ENCODE measurements at regions not wholly inside any gene's neighbourhood (a gene's known extent, or its start where the extent isn't known, plus 50 kb on each side); places are given as distances from the start of the nearest gene placed in this dataset.

DNA sequence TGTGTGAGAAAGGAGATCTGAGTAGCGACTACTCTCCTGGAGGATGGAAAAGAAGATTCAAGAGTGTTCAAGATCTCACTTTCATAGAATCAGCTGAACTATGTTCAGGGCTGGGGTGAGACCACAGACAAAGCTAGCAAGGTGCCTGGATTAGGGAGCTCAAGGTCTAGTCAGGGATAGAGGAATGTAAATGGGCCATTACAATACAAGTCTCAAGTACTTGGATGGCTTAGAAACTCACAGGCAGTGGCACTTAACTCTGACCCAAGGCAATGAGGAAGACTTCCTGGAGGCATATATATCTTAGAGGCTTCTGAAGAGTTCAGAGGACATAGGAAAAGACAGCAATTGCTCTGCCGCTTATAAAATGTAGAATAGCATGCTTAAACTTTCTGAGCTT lies 184.9 kb upstream of the CDH11 start:
- Mint-ChIP-seq H3K27ac (no peak overlapping the region), H3K9me3 (peaks cover 6 to 16% (median 11%) of the 10 kb centered on the region in 3 donors), H3K4me1 (no peaks in the 10 kb centered on the region), H3K27me3 (no peaks in the 10 kb centered on the region), H3K36me3 (no peaks in the 10 kb centered on the region), H3K4me3 (no peak overlapping the region)
- Histone ChIP-seq H3K4me1 (ENCODE audit: control insufficient read depth in 1 of 2, extremely low read depth in 1 of 2, insufficient read depth in 2 of 2, low read length in 2 of 2) (no peaks in the 10 kb centered on the region), H3K4me3 (ENCODE audit: control insufficient read depth in 1 of 2, extremely low read depth in 1 of 2, low read length in 1 of 2) (no peak overlapping the region), H3K36me3 (ENCODE audit: control insufficient read depth in 2 of 2, extremely low read depth in 1 of 2, insufficient read depth in 1 of 2, low read length in 1 of 2) (no peaks in the 10 kb centered on the region), H3K27ac (ENCODE audit: low read length) (no peak overlapping the region), H3K27me3 (replicated peaks in 1 of 2; ENCODE audit: control insufficient read depth in 2 of 2, extremely low read depth in 1 of 2, insufficient read depth in 2 of 2, low read length in 1 of 2) (no peaks in the 10 kb centered on the region), H3K9me3 (no peaks in the 10 kb centered on the region)
- ChIA-PET CTCF (no interaction called here), POLR2A (no interaction called here)
- no peak for DNase-seq
- ATAC-seq (replicated peaks in 1 of 4): no peak
- WGBS (ENCODE audit: insufficient coverage): 50% methylated on average over 1 of the region's 2 CpGs

GRCh38 chr16:65306300-65306699 lies 184.4 kb upstream of the CDH11 start:
- Mint-ChIP-seq H3K27me3 (no peaks in the 10 kb centered on the region), H3K4me3 (no peak overlapping the region), H3K36me3 (no peaks in the 10 kb centered on the region), H3K4me1 (no peaks in the 10 kb centered on the region), H3K27ac (no peak overlapping the region), H3K9me3 (peaks cover 6 to 16% (median 11%) of the 10 kb centered on the region in 3 donors)
- no peaks in the 10 kb centered on the region for H3K9me3 ChIP-seq
- ATAC-seq (replicated peaks in 1 of 4) (no peak), DNase-seq (no peak)
- no peak overlapping the region for H3K27ac ChIP-seq (ENCODE audit: low read length)
- ChIA-PET CTCF (no interaction called here), POLR2A (no interaction called here)
- no peaks in the 10 kb centered on the region for H3K4me1 ChIP-seq (ENCODE audit: control insufficient read depth in 1 of 2, extremely low read depth in 1 of 2, insufficient read depth in 2 of 2, low read length in 2 of 2)
- WGBS (ENCODE audit: insufficient coverage): 90% methylated on average over 1 of the region's 1 CpG
- no peak overlapping the region for H3K4me3 ChIP-seq (ENCODE audit: control insufficient read depth in 1 of 2, extremely low read depth in 1 of 2, low read length in 1 of 2)
- no peaks in the 10 kb centered on the region for H3K27me3 ChIP-seq (replicated peaks in 1 of 2; ENCODE audit: control insufficient read depth in 2 of 2, extremely low read depth in 1 of 2, insufficient read depth in 2 of 2, low read length in 1 of 2)
- no peaks in the 10 kb centered on the region for H3K36me3 ChIP-seq (ENCODE audit: control insufficient read depth in 2 of 2, extremely low read depth in 1 of 2, insufficient read depth in 1 of 2, low read length in 1 of 2)

DNA sequence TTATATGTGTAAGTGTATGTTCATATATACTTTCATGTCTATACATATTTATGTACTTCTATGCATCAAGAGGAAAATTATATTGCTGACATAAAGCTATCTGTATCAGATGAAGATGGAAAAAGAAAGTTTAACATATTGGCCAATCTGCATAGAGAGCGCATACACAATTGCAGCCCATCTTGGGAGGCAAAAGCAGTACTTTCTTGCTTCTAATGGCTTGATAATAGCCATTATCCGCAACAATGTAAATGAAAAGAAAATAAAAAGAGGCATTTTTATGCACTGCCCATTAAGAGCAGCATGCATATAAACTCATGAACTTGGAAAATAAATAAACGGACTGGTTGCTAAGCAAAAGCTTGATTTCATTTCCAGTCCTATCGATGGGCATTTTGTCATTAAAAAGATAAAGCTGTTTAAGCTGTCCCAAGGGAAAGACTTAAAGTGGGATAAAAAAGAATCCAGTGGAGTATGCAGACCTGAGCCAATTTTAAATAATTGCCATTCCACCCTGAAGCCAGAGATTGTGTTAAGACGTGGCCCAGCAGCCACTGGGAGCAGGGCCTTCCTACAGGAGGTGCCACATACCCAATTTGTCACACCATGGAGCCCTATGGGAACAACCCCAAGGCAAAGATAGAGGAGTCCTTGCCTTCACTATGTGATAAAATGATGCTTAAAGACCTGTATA lies 183.6 kb upstream of the CDH11 start:
- no peak overlapping the region for H3K4me3 ChIP-seq (ENCODE audit: control insufficient read depth in 1 of 2, extremely low read depth in 1 of 2, low read length in 1 of 2)
- H3K9me3 ChIP-seq: no peaks in the 10 kb centered on the region
- 95% methylated on average over 2 of the region's 5 CpGs for WGBS (ENCODE audit: insufficient coverage)
- Mint-ChIP-seq H3K36me3 (no peaks in the 10 kb centered on the region), H3K9me3 (peaks cover 6 to 16% (median 11%) of the 10 kb centered on the region in 3 donors), H3K4me1 (no peaks in the 10 kb centered on the region), H3K27ac (no peak overlapping the region), H3K4me3 (no peak overlapping the region), H3K27me3 (no peaks in the 10 kb centered on the region)
- no peaks in the 10 kb centered on the region for H3K4me1 ChIP-seq (ENCODE audit: control insufficient read depth in 1 of 2, extremely low read depth in 1 of 2, insufficient read depth in 2 of 2, low read length in 2 of 2)
- no peaks in the 10 kb centered on the region for H3K27me3 ChIP-seq (replicated peaks in 1 of 2; ENCODE audit: control insufficient read depth in 2 of 2, extremely low read depth in 1 of 2, insufficient read depth in 2 of 2, low read length in 1 of 2)
- ChIA-PET POLR2A (no interaction called here), CTCF (no interaction called here)
- DNase-seq (no peak), ATAC-seq (replicated peaks in 1 of 4) (no peak)
- no peaks in the 10 kb centered on the region for H3K36me3 ChIP-seq (ENCODE audit: control insufficient read depth in 2 of 2, extremely low read depth in 1 of 2, insufficient read depth in 1 of 2, low read length in 1 of 2)
- no peak overlapping the region for H3K27ac ChIP-seq (ENCODE audit: low read length)

GRCh38 chr16:65301029-65301428 lies 179.2 kb upstream of the CDH11 start:
- H3K4me1 Mint-ChIP-seq: no peaks in the 10 kb centered on the region
- no peaks in the 10 kb centered on the region for H3K4me1 ChIP-seq (ENCODE audit: control insufficient read depth in 1 of 2, extremely low read depth in 1 of 2, insufficient read depth in 2 of 2, low read length in 2 of 2)
- H3K4me3 Mint-ChIP-seq: no peak overlapping the region
- H3K9me3 ChIP-seq: no peaks in the 10 kb centered on the region
- ATAC-seq (replicated peaks in 1 of 4) (no peak), DNase-seq (no peak)
- H3K36me3 ChIP-seq (ENCODE audit: control insufficient read depth in 2 of 2, extremely low read depth in 1 of 2, insufficient read depth in 1 of 2, low read length in 1 of 2): no peaks in the 10 kb centered on the region
- H3K27ac ChIP-seq (ENCODE audit: low read length): no peak overlapping the region
- no CpG with 5 or more reads among the region's 1 CpG for WGBS (ENCODE audit: insufficient coverage)
- H3K9me3 Mint-ChIP-seq: peaks cover 6 to 11% (median 10%) of the 10 kb centered on the region in 3 donors
- H3K36me3 Mint-ChIP-seq: no peaks in the 10 kb centered on the region
- H3K27me3 ChIP-seq (replicated peaks in 1 of 2; ENCODE audit: control insufficient read depth in 2 of 2, extremely low read depth in 1 of 2, insufficient read depth in 2 of 2, low read length in 1 of 2): no peaks in the 10 kb centered on the region
- no peak overlapping the region for H3K27ac Mint-ChIP-seq
- ChIA-PET CTCF (no interaction called here), POLR2A (no interaction called here)
- H3K4me3 ChIP-seq (ENCODE audit: control insufficient read depth in 1 of 2, extremely low read depth in 1 of 2, low read length in 1 of 2): no peak overlapping the region
- H3K27me3 Mint-ChIP-seq: no peaks in the 10 kb centered on the region

DNA sequence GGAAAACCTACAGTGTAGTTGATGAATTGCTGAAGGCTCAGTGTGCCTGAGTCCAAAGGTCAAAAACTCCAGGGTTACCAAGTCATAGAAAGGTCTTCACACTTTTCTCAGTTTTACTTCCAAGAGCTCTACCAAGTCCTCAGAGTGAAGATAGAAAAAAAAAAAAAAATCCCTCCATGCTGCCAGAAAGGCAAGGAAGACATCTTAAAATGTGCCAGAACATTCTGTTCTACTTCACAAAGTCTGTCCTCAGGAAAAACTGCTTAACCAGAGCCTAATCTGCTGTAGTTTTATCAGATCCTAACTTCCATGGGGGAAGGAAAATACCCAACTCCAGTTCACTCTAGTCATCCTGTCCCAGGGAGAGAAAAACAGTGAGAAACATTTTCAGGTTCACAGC lies 175.6 kb upstream of the CDH11 start:
- CTCF ChIA-PET: interaction anchor here in 1 of 2 donors (0.7 kb wide), 1 partner anchor 13 kb away, joined by 3 read pairs; no protein-coding TSS in a partner anchor

DNA sequence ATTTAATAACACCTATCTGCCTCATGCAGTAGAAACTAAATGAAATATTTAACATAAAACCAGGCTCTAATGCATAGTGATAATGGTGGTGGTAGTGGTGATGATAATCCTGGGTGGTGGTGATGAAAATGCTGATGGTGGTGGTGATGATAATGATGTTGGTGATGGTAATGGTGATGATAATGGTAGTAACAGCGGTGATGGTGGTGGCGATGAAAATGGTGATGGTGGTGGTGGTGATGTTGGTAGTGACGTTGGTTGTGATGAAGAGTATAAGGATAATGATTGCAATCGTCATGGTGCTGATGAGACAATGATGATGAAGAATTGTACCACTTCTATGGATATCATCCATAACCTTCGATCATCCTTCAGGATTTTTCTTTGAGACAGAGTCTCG lies 173.7 kb upstream of the CDH11 start:
- no peaks in the 10 kb centered on the region for H3K4me1 Mint-ChIP-seq
- ChIA-PET POLR2A (no interaction called here), CTCF (no interaction called here)
- no peaks in the 10 kb centered on the region for H3K36me3 ChIP-seq (ENCODE audit: control insufficient read depth in 2 of 2, extremely low read depth in 1 of 2, insufficient read depth in 1 of 2, low read length in 1 of 2)
- H3K9me3 Mint-ChIP-seq: peaks cover 4 to 11% (median 5%) of the 10 kb centered on the region in 3 donors
- no peaks in the 10 kb centered on the region for H3K36me3 Mint-ChIP-seq
- no peak overlapping the region for H3K27ac ChIP-seq (ENCODE audit: low read length)
- no peaks in the 10 kb centered on the region for H3K27me3 Mint-ChIP-seq
- WGBS (ENCODE audit: insufficient coverage): 86% methylated on average over 1 of the region's 6 CpGs
- no peaks in the 10 kb centered on the region for H3K4me1 ChIP-seq (ENCODE audit: control insufficient read depth in 1 of 2, extremely low read depth in 1 of 2, insufficient read depth in 2 of 2, low read length in 2 of 2)
- ATAC-seq (replicated peaks in 1 of 4) (no peak), DNase-seq (no peak)
- no peaks in the 10 kb centered on the region for H3K27me3 ChIP-seq (replicated peaks in 1 of 2; ENCODE audit: control insufficient read depth in 2 of 2, extremely low read depth in 1 of 2, insufficient read depth in 2 of 2, low read length in 1 of 2)
- no peak overlapping the region for H3K27ac Mint-ChIP-seq
- H3K9me3 ChIP-seq: no peaks in the 10 kb centered on the region
- no peak overlapping the region for H3K4me3 ChIP-seq (ENCODE audit: control insufficient read depth in 1 of 2, extremely low read depth in 1 of 2, low read length in 1 of 2)
- no peak overlapping the region for H3K4me3 Mint-ChIP-seq

More for the DNA sequence above, 175.6 kb upstream of the CDH11 start:
- DNase-seq (no peak), ATAC-seq (replicated peaks in 1 of 4) (no peak)
- no peak overlapping the region for H3K27ac Mint-ChIP-seq
- Histone ChIP-seq H3K27ac (ENCODE audit: low read length) (no peak overlapping the region), H3K9me3 (no peaks in the 10 kb centered on the region), H3K36me3 (ENCODE audit: control insufficient read depth in 2 of 2, extremely low read depth in 1 of 2, insufficient read depth in 1 of 2, low read length in 1 of 2) (no peaks in the 10 kb centered on the region), H3K27me3 (replicated peaks in 1 of 2; ENCODE audit: control insufficient read depth in 2 of 2, extremely low read depth in 1 of 2, insufficient read depth in 2 of 2, low read length in 1 of 2) (no peaks in the 10 kb centered on the region), H3K4me1 (ENCODE audit: control insufficient read depth in 1 of 2, extremely low read depth in 1 of 2, insufficient read depth in 2 of 2, low read length in 2 of 2) (no peaks in the 10 kb centered on the region), H3K4me3 (ENCODE audit: control insufficient read depth in 1 of 2, extremely low read depth in 1 of 2, low read length in 1 of 2) (no peak overlapping the region)
- POLR2A ChIA-PET: no interaction called here
- H3K4me3 Mint-ChIP-seq: no peak overlapping the region
- H3K9me3 Mint-ChIP-seq: peaks cover 4 to 5% (median 4%) of the 10 kb centered on the region in 3 donors
- no peaks in the 10 kb centered on the region for H3K27me3 Mint-ChIP-seq
- no peaks in the 10 kb centered on the region for H3K4me1 Mint-ChIP-seq
- no peaks in the 10 kb centered on the region for H3K36me3 Mint-ChIP-seq

DNA sequence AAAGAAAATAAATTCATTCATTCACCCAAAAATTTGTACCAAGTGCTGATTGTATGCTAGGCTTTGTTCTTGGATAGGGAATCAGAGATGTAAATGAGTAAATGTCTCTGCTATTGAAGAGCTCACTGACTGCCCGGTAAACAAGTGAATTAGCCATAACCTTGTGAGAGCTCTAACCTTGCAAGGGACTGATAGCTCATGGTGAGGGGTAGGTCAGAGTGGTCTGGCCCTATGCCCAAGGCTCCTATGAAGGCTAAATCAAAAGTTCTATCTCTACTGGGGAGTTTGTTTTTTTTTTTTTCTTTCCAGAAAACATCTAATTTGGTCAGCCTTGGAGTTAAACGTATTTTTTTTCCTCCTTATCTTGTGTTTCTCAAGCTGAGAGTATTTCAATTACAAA lies 172.8 kb upstream of the CDH11 start:
- H3K4me1 ChIP-seq (ENCODE audit: control insufficient read depth in 1 of 2, extremely low read depth in 1 of 2, insufficient read depth in 2 of 2, low read length in 2 of 2): no peaks in the 10 kb centered on the region
- ATAC-seq (replicated peaks in 1 of 4): no peak
- H3K4me3 ChIP-seq (ENCODE audit: control insufficient read depth in 1 of 2, extremely low read depth in 1 of 2, low read length in 1 of 2): no peak overlapping the region
- no peaks in the 10 kb centered on the region for H3K36me3 Mint-ChIP-seq
- no peak overlapping the region for H3K27ac ChIP-seq (ENCODE audit: low read length)
- H3K36me3 ChIP-seq (ENCODE audit: control insufficient read depth in 2 of 2, extremely low read depth in 1 of 2, insufficient read depth in 1 of 2, low read length in 1 of 2): no peaks in the 10 kb centered on the region
- DNase-seq: no peak
- H3K27me3 ChIP-seq (replicated peaks in 1 of 2; ENCODE audit: control insufficient read depth in 2 of 2, extremely low read depth in 1 of 2, insufficient read depth in 2 of 2, low read length in 1 of 2): no peaks in the 10 kb centered on the region
- H3K9me3 Mint-ChIP-seq: peaks cover 7 to 18% (median 8%) of the 10 kb centered on the region in 3 donors
- H3K4me1 Mint-ChIP-seq: no peaks in the 10 kb centered on the region
- no peak overlapping the region for H3K4me3 Mint-ChIP-seq
- no peak overlapping the region for H3K27ac Mint-ChIP-seq
- H3K9me3 ChIP-seq: no peaks in the 10 kb centered on the region
- CTCF ChIA-PET: no interaction called here
- H3K27me3 Mint-ChIP-seq: no peaks in the 10 kb centered on the region
- POLR2A ChIA-PET: no interaction called here
- WGBS (ENCODE audit: insufficient coverage): 100% methylated on average over 1 of the region's 2 CpGs

Measured in T-cell (primary cell).